Lower leg skin (tissue), 3 donors: ENCODE measurements at regions not wholly inside any gene's neighbourhood (a gene's known extent, or its start where the extent isn't known, plus 50 kb on each side); places are given as distances from the start of the nearest gene placed in this dataset.

Source experiments
- CTCF ChIP-seq, 3 donors: fragments of 450-650 bp; IDR thresholded peaks; one replicate each; pipeline ENCODE4 v1.5.1; 2016; ENCODE audit warnings: antibody characterized with exemption in 3 of 3, mild to moderate bottlenecking in 3 of 3, moderate library complexity in 2 of 3
- POLR2A ChIP-seq, 2 donors: fragments of 450-650 bp; IDR thresholded peaks; one replicate each; pipeline ENCODE4 v1.6.1; 2016 to 2017; ENCODE audit warnings: antibody characterized with exemption in 2 of 2, mild to moderate bottlenecking in 1 of 2, moderate library complexity in 1 of 2

GRCh38 chr5:166062094-166062493 is 2229.4 kb upstream of the WWC1 start:
- TF ChIP-seq CTCF (IDR thresholded peaks at IDR 0.05) (no peak), POLR2A (IDR thresholded peaks at IDR 0.05) (no peak)
